Activated naive CD4-positive, alpha-beta T cell (primary cell): ENCODE measurements at regions not wholly inside any gene's neighbourhood (a gene's known extent, or its start where the extent isn't known, plus 50 kb on each side); places are given as distances from the start of the nearest gene placed in this dataset.
"Not testable (repeated sequence)": the region's sequence is repeated elsewhere in the genome, so short reads cannot be mapped to it uniquely, and the experiment has no call there.

Source experiments
- DNase-seq, 4 experiments: peaks; one replicate each; lab custom pipeline; 2025; lab: John Stamatoyannopoulos, UW

DNA sequence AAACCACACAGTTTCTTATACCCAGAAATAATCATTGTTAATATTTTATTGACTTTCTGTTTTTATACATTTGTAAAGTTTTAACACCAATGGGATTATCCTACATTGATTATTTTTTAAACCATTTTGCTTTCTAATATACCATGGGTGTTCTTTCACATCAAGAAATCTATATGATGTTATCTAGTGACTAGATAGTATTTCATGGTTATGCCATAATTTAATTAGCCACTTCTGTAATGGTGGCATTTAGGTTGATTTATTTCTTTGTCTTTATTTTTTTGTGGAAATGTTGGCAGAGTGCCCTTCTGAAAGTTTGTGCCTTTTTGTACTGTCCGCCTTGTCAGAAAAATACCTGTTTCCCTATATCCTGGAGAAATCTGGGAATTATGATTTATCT is 193.3 kb downstream of the CEP135 start:
- no peak for DNase-seq

DNA sequence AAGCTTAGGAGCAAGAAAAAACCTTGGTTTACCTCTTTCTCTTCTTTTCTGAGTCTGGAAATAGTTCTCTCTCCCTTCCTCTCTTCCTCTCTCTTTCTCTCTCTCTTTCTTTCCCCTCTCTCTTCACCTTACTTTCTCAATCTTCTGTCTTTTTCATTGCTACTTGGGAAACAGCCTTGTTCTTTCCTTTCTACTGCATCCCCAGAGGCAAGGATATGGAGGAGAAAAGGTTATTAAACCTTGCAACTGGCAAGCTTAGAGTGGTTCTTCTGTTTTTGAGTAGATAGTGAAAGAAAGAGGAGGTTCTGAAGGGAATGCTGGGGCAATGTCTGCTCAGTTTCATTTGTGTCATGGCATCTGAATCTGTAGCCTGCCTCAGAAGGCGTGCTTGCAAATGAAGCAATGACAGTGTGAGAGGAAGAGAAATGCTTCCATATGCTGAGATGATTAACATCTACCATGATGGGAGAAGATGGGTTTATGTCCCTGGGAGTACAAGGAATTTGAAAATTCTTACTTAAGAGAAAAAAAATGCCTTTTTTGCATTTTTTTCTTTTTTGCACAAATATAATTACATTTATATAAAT is 190.6 kb downstream of the CEP135 start:
- no peak for DNase-seq

DNA sequence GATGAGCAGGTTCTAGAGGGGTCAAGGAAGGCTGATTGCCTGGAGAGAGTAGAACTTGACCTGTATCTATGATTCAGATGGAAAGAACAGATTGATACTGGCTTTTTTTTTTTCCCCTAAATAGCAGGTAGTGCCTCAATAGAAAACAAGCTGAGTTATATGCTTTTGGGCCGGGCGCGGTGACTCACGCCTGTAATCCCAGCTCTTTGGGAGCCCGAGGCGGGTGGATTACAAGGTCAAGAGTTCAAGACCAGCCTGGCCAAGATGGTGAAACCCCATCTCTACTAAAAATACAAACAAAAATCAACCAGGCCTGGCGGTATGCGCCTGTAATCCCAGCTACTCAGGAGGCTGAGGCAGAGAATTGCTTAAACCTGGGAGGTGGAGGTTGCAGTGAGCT is 186.1 kb downstream of the CEP135 start:
- not testable (repeated sequence) for DNase-seq

DNA sequence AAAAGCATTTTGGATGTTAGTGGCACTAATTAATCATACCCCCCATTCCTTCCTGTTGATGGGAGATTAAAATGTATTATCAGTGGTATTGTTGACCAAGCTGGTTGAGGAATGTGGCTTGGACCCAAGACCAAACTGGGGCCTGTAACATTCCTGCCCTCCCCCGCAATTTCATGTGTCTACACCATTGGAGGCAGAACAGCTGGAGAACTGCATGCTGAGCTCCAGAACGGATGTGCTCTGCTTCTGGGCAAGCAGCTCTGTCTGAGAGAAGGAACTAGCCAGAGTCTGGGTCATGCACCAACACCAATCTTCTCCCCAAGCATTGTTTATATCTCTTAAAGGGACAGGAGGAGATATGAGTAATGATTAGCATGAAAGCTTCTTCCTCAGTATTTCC is 185.5 kb downstream of the CEP135 start:
- no peak for DNase-seq

DNA sequence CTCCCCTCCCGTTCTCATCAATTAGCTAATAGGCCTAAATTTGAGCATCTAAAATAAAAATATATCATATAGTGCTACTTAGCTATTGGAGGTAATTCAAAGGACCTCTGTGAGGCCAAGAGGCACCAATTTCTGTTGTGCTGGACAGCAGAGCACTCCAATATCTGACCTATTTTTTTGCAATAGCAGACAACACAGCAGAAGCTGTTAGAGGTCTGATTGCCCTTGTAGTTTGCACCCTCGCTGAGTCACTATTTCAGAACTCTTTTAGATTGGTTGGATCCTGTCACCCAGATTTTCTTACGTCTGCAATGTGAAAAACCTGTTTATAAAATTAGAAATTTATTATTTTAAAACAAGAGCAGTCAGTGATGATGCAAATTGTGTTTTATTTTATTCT is 184.1 kb downstream of the CEP135 start:
- DNase-seq: no peak

DNA sequence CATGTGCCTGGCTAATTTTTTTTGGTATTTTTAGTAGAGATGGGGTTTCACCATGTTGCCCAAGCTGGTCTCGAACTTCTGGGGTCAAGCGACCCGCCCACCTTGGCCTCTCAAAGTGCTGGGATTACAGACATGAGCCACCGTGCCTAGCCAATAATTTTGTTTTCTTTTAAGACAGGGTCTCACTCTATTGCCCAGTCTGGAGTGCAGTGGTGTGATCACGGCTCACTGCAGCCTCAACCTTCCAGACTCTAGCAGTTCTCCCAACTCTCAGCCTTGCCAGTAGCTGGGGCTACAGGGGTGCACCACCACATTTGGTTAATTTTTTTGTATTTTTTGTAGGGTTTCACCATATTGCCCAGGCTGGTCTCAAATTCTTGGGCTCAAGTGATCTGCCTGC is 183.4 kb downstream of the CEP135 start:
- DNase-seq: not testable (repeated sequence)

DNA sequence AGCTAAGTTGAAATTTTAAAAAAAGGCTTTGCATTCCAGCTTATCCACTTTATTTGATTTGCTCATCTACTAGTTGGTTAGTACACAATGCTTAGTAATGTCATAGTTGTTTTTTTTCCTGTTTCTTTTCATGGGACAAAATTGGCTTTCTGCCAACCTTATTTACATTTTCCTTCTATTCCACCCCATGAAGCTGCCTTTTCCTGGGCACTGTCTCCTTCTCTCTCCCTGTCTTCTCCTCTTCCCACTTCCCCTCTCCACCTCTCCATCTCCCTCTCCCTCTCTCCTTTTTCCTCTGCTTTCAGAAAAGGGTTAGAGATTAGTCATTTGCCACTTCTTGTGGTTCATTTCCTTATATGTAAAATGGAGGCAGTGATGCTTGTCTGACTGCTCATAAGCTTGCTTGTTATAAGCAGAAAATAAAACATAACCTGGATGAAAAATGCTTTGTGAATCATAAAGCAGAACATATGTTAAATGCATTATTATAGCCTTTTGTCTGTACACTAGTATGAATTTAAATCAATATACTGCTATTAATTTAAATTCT is 181.9 kb downstream of the CEP135 start:
- no peak for DNase-seq

DNA sequence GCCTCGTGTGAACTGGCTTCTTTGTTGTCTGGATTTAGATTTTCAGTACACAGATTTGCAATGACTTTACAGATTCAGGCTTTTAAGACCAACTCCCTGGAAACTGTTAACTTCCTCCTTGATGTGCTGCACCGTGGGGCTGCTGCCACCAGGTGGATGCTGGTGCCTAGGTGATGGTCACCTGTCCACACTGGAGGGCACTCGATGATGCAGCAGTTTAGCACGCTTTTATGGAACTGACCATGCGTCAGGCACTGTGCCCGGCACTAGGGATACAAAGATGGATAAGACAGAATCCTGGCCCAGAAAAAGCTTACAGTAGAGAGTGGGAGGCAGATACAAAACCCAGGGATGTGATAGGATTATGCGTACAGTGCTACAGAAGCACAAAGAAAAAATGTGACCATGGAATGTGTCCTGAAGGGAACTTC is 180.7 kb downstream of the CEP135 start:
- no peak for DNase-seq

DNA sequence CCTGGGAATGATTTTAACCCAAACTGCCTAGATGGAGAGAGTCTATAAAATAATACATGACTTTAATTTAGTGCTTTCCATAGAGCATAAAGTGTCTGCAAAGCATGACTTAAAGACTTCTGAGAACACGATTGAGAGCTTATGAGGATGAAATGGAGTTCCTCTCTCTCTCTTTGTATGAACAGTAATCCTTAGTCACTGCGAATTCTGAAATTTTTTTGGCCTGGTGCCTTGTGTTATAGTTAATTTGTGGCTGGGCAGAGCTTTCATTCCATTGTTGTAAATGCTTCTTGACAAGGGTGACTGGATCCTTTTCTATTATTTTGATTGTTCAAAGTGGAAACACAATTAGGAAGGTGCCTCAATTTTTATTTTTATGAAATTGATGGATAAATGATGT is 179.5 kb downstream of the CEP135 start:
- DNase-seq: no peak

DNA sequence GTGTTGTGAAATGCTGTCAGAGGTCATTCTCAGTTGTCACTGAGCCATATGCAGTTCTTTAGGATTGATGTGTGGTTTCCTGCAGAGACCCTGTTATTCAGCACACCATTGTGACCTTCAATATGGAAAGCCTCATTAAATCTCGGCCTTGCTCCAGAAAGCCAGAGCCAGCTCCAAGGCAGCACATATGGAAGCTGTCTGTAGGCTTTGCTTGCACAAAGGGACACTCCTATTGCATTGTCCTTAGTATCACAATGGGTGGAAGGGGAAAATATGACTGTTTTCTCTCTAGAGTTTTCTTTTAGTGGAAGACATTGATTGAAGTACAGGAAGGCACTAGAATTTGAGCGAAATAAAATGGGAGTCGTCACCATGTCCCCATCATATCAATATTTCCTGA is 179.0 kb downstream of the CEP135 start:
- DNase-seq: no peak

DNA sequence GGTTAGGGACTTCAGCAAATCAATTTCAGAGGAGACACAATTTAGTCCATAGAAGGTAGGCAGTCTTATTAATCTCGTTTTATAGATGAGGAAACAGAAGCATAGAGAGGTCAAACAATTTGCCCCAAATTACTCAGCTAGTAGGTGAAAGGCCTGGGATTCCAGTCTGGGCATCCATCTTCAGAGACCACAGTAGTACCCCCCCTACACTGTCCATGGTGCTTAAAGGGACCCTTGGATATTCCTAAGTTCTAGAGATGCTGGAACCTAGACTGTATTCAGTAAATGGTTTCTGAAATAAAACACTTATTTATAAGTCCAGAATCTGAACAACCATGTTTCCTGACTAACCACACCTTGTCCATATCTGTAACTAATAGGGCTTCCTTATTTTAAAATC is 174.8 kb downstream of the CEP135 start:
- no peak for DNase-seq

DNA sequence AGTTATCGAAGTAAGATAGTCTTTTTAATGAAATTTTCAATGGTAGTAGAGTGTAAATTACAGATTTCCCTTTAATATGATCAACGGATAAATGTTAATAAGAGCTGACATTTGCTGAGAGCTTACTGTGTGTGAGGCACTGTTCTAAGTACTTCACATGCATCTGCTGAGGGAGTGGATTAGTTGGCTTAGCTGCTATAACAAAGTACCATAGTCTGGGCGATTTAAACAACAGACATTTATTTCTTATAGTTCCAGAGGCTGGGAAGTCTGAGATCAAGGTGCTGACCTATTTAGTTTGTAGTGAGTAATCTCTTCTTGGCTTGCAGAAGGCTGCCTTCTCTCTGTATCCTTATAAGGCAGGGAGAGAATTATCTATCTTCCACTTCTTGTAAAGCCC is 174.3 kb downstream of the CEP135 start:
- DNase-seq: no peak

DNA sequence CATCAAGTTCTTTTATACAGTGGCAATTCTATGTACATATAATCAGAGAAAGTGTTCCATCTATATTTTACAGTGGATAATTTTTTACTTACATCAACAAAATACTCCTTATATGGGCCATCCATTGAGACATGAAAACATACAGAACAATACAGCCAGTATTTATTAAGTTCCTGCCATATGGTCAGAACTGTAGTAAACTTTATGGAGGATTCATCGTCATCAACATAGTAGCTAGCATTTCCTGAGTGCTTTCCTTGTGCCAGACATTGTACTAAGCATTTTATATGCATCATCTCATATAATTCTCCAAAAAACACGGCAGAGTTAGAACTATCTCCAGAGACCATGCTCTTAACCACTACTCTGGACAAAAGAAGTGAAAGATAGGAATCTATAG is 170.1 kb downstream of the CEP135 start:
- DNase-seq: no peak

DNA sequence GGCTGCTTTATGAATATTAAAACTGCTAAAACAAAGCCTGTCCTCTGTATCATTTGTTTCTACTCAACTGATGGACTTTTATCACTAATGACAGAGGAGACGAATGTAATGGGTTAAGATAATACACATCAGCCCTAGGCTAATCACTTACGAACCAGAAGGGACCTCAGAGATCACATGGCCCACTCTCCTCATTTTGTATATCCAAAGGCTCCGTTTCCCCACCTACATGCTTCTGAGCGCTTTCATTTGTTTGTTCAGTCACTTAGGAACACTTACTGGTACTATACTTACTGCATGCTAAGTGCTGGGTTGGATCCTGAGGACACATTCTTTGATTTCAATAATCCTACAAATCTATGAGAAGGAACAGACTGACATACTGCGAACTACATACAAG is 169.3 kb downstream of the CEP135 start:
- DNase-seq: no peak

DNA sequence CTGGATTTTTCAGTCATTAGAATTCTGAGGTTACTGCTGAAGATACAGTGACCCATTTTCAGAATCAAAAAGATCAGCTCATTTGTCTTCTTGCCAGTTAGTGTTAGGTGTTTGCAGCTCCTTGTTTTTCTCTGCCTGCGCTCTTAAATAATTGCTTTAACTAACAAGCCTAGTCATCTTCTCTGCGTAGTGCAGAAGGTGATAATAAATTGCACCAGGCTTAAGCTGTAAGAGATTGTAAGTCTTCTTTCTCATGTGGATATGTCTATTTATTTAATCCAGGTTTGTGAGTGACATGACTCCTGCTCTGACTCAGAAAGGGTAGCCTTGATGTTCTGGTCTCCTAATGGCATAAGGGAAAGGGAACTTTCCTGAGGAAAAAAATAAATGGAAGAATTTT is 167.2 kb downstream of the CEP135 start:
- DNase-seq: no peak

DNA sequence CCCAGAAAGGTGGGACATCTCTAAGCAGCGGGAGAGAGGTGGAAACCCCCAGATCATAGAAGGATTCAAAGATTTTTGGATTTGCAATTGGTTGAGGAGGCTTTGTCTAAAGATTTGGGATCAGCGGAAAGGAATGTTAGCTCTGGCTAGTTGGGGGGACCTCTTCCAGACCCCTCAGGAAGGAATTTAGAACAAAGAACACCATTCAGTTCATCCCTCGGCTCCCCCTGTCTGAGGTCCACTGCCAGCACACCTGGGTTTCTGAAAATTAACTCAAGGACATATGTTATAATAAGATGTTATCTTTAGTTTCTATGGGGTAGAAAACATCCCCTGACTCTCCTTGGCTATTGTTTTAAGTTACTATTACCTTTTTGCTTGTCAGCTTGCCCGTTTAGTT is 163.6 kb downstream of the CEP135 start:
- DNase-seq: no peak

DNA sequence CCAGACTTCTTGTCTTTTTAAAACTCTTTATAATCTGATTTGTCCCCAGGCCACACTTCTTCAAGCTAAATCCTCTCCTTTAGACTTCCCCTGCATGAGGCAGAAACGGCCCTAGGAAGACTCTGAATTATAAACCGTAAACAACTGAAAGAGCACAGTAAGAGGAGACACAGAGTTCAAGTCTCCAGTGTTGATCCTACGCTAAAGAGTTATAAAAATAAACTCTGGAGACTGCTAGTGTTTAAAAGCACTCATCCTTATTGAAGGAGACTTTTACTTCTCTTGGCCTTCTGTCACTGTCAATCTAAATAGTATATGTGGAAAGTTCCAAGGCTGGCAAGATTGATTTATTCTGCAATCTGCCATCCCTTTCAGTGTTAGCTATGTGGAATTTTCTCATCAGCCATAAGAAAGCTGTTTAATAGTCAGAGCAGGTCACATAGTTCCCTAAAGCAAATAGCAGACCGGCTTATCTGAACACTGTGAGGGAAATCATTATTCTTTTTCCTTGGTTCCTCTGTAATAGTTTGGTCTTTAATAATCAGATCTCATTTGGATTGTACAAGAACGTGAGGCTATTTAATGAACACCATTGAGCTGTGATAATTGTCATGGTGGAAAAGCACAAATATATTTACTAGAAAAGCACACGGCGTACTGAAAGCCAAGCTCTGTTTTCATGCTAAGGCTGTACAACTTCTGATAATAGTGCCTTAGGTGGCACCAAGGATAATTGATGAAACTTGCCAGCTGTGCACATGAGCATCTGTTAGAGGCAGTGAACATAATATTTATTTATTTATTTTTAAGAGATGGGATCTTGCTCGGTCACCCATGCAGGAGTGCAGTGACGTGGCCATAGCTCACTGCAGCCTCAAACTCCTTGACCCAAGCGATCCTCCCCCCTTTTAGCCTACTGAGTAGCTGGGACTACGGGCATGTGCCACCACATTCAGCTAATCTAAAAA is 157.7 kb downstream of the CEP135 start:
- no peak for DNase-seq

DNA sequence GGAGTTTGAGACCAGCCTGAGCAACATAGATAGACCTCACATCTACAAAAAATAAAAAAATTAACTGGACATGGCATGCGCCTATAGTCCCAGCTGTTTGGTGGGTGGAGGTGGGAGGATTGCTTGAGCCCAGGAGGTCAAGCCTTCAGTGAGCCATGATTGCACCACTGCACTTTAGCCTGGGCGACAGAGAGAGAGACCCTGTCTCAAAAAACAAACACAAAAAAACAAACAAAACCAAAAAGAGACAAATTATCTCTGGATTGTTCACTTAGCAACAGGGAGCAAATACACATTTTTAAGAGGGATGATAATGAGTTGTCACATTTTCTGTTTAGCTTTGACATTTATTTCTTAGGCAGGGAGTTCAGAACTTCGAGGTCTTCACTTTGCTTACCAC is 155.4 kb downstream of the CEP135 start:
- no peak for DNase-seq

DNA sequence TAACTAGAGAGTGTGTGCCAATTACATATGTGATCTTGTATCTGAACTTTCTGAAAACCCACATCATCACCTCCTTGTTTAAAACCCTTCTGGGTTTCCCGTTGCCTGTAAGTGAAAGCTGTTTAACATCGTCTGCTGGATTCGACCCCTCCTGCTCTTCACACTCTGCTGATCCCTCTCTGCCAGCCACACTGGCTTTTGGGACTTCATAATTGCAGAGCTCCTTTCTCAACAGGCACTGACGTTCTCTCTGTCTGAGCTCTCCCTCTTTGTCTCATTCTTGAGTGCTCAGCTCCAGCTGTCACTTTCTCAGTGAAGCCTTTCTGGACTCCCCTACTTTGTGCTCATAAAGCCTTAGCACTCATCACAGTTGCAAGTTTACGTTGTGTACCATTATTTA is 153.9 kb downstream of the CEP135 start:
- no peak for DNase-seq

DNA sequence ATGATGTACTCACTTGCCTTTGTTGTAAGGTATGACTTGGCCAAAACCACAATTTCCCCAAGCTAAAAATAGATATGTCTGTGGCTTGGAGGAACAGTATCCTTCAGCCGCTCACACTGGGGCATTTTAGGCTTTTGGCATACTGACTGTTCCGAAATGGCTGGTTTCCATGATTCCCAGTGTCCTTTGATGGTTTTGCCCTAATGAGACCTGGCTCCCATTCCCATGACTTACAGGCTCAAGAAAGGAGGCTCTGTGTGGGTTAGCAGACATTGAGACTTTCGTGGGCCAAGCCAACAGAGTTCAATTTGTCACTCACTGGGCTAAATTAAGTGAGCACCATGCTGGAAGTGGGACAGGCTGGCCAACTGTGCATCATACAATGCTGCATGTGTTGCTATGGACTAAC is 150.6 kb downstream of the CEP135 start:
- no peak for DNase-seq

DNA sequence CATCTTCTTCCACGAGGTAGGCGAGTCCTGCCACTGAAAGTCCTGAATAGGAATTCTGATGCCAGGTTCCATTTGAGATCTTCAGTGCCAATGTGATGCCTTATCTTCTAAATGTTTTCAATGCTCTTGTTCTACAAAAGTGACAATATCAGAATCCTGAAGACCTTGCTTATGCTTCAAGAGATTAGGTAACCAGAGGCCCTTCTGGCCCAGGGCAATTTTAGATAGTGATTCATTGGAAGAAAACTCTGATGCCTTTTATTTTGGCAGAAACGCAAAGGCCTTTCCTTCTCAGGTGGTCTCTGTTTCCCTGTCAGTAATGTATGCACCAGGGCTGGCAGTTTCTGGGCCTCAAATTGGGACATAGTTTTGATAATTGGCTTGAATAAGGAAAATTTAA is 144.8 kb downstream of the CEP135 start:
- no peak for DNase-seq

DNA sequence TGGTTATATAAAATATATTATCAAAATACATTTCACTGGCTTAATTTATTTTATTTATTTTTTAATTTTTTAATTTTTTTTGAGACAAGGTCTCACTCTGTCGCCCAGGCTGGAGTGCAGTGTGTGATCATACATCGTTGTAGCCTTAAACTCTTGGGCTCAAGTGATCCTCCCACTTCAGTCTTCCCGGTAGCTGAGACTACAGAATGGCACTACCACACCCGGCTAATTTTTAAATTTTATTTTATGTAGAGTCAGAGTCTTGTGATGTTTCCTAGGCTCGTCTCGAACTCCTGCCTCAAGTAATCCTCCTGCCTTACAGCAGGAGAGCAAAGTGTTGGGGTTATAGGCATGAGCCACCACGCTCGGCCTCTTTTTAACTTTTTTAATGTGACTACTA is 143.8 kb downstream of the CEP135 start:
- no peak for DNase-seq

DNA sequence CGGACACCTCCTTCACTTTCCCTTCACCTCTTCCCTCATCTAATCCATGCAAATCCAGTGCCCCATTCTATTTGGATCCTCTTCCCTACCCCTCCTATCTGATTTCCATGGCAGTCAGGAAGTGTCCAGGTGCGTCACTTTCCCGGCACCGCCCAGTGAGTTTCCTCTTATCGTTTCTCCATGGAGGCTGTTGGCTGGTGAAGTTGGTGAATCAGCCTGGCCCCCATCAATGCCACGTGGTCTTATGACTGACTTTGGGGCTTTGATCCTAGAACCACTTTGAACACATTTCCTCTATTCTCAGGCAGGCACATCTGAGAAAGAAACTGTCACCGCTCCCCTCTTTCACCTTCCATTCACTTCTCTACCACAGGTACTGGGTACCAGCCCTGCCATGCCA is 137.8 kb downstream of the CEP135 start:
- DNase-seq: no peak
